ENCODE measurements at regions not wholly inside any gene's neighbourhood (a gene's known extent, or its start where the extent isn't known, plus 50 kb on each side); places are given as distances from the start of the nearest gene placed in this dataset.

DNA sequence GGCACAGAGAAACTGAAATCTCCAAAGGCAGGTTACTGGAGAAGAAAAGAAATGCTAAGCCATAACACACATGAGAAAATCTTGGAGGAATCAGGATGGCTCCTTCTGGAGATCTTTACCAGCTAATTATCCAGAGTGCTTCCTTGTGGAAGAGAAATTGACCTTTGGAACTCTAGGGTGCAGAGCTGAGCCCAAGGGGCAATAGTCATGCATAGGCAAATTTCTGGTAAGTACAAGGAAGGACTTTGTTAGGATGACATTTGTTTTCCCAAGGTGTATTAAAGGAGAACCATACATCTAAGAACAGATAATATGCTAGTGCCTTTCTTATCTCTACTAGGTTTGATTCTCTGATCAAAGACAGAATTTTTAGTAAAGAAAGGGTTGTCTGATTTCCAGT is 670.6 kb downstream of the DHX35 start:
- POLR2A ChIA-PET = no interaction called here
- H3K4me3 ChIP-seq (ENCODE audit: control insufficient read depth in 1 of 7, extremely low read depth in 1 of 7, insufficient read depth in 4 of 7, low read depth in 2 of 7, low read length in 6 of 7) = no peak overlapping the region

GRCh38 chr20:39632176-39632575 is 670.0 kb downstream of the DHX35 start:
- Histone ChIP-seq H3K9me3 (ENCODE audit: control extremely low read depth in 1 of 5, control insufficient read depth in 4 of 5, insufficient read depth in 2 of 5, low read depth in 1 of 5, low read length in 4 of 5) (no peaks in the 10 kb centered on the region), H3K4me1 (ENCODE audit: control extremely low read depth in 1 of 4, control insufficient read depth in 4 of 4, insufficient read depth in 4 of 4, low read length in 3 of 4) (no peaks in the 10 kb centered on the region), H3K27me3 (replicated peaks in 2 of 5; ENCODE audit: control insufficient read depth in 4 of 5, insufficient read depth in 5 of 5, low read length in 4 of 5) (no peaks in the 10 kb centered on the region), H3K27ac (ENCODE audit: insufficient read depth in 1 of 2, low read depth in 1 of 2, low read length in 2 of 2, poor library complexity in 1 of 2, severe bottlenecking in 2 of 2) (no peak overlapping the region), H3K36me3 (ENCODE audit: control insufficient read depth in 4 of 4, insufficient read depth in 4 of 4, low read length in 3 of 4) (no peaks in the 10 kb centered on the region), H3K4me3 (ENCODE audit: control insufficient read depth in 1 of 7, extremely low read depth in 1 of 7, insufficient read depth in 4 of 7, low read depth in 2 of 7, low read length in 6 of 7) (no peak overlapping the region)
- ChIA-PET CTCF (no interaction called here), POLR2A (interaction anchor here (0.6 kb wide), 1 partner anchor 49 kb away, joined by 3 read pairs; no protein-coding TSS in a partner anchor)
- DNase-seq = no peak

More for the DNA sequence above, 670.6 kb downstream of the DHX35 start:
- no peak for DNase-seq
- Histone ChIP-seq H3K27ac (ENCODE audit: insufficient read depth in 1 of 2, low read depth in 1 of 2, low read length in 2 of 2, poor library complexity in 1 of 2, severe bottlenecking in 2 of 2) (no peak overlapping the region), H3K9me3 (ENCODE audit: control extremely low read depth in 1 of 5, control insufficient read depth in 4 of 5, insufficient read depth in 2 of 5, low read depth in 1 of 5, low read length in 4 of 5) (no peaks in the 10 kb centered on the region), H3K36me3 (ENCODE audit: control insufficient read depth in 4 of 4, insufficient read depth in 4 of 4, low read length in 3 of 4) (no peaks in the 10 kb centered on the region), H3K4me1 (ENCODE audit: control extremely low read depth in 1 of 4, control insufficient read depth in 4 of 4, insufficient read depth in 4 of 4, low read length in 3 of 4) (no peaks in the 10 kb centered on the region), H3K27me3 (replicated peaks in 2 of 5; ENCODE audit: control insufficient read depth in 4 of 5, insufficient read depth in 5 of 5, low read length in 4 of 5) (no peaks in the 10 kb centered on the region)
- CTCF ChIA-PET = no interaction called here

DNA sequence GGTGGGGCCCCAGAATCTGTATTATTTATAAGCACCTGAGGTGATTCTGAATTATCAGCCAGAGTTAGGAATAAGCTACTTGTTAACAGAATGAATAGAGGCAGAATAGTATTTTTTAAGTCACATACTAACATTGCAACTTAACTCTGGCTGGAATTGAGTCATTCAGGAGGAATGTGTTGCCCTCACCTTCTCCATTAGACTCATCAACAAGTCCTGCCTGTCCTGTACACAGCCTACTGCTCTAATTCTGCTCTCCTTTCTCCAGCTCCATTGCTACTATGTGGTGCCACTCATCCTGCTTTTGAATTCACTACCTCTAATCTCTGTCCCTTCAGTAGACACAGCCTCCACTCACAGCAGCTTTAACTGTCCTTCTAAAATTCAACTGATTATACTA is 669.4 kb downstream of the DHX35 start:
- Histone ChIP-seq H3K4me1 (ENCODE audit: control extremely low read depth in 1 of 4, control insufficient read depth in 4 of 4, insufficient read depth in 4 of 4, low read length in 3 of 4) (no peaks in the 10 kb centered on the region), H3K27me3 (replicated peaks in 2 of 5; ENCODE audit: control insufficient read depth in 4 of 5, insufficient read depth in 5 of 5, low read length in 4 of 5) (no peaks in the 10 kb centered on the region), H3K27ac (ENCODE audit: insufficient read depth in 1 of 2, low read depth in 1 of 2, low read length in 2 of 2, poor library complexity in 1 of 2, severe bottlenecking in 2 of 2) (no peak overlapping the region), H3K9me3 (ENCODE audit: control extremely low read depth in 1 of 5, control insufficient read depth in 4 of 5, insufficient read depth in 2 of 5, low read depth in 1 of 5, low read length in 4 of 5) (no peaks in the 10 kb centered on the region), H3K36me3 (ENCODE audit: control insufficient read depth in 4 of 4, insufficient read depth in 4 of 4, low read length in 3 of 4) (no peaks in the 10 kb centered on the region), H3K4me3 (ENCODE audit: control insufficient read depth in 1 of 7, extremely low read depth in 1 of 7, insufficient read depth in 4 of 7, low read depth in 2 of 7, low read length in 6 of 7) (no peak overlapping the region)
- ChIA-PET CTCF (no interaction called here), POLR2A (no interaction called here)
- no peak for DNase-seq

GRCh38 chr20:39630215-39630908 is 668.2 kb downstream of the DHX35 start:
- ChIA-PET CTCF (no interaction called here), POLR2A (no interaction called here)
- H3K9me3 ChIP-seq (ENCODE audit: control extremely low read depth in 1 of 5, control insufficient read depth in 4 of 5, insufficient read depth in 2 of 5, low read depth in 1 of 5, low read length in 4 of 5) = no peaks in the 10 kb centered on the region
- H3K27me3 ChIP-seq (replicated peaks in 2 of 5; ENCODE audit: control insufficient read depth in 4 of 5, insufficient read depth in 5 of 5, low read length in 4 of 5) = no peaks in the 10 kb centered on the region
- no peaks in the 10 kb centered on the region for H3K36me3 ChIP-seq (ENCODE audit: control insufficient read depth in 4 of 4, insufficient read depth in 4 of 4, low read length in 3 of 4)
- DNase-seq = no peak
- WGBS (ENCODE audit: insufficient coverage) = 95% methylated on average over 4 of the region's 4 CpGs
- H3K4me1 ChIP-seq (ENCODE audit: control extremely low read depth in 1 of 4, control insufficient read depth in 4 of 4, insufficient read depth in 4 of 4, low read length in 3 of 4) = no peaks in the 10 kb centered on the region
- no peak overlapping the region for H3K27ac ChIP-seq (ENCODE audit: insufficient read depth in 1 of 2, low read depth in 1 of 2, low read length in 2 of 2, poor library complexity in 1 of 2, severe bottlenecking in 2 of 2)
- no peak overlapping the region for H3K4me3 ChIP-seq (ENCODE audit: control insufficient read depth in 1 of 7, extremely low read depth in 1 of 7, insufficient read depth in 4 of 7, low read depth in 2 of 7, low read length in 6 of 7)

- WGBS (ENCODE audit: insufficient coverage) = no CpG with 5 or more reads among the region's 1 CpG
- Histone ChIP-seq H3K36me3 (ENCODE audit: control insufficient read depth in 4 of 4, insufficient read depth in 4 of 4, low read length in 3 of 4) (no peaks in the 10 kb centered on the region), H3K27ac (ENCODE audit: insufficient read depth in 1 of 2, low read depth in 1 of 2, low read length in 2 of 2, poor library complexity in 1 of 2, severe bottlenecking in 2 of 2) (no peak overlapping the region), H3K4me3 (ENCODE audit: control insufficient read depth in 1 of 7, extremely low read depth in 1 of 7, insufficient read depth in 4 of 7, low read depth in 2 of 7, low read length in 6 of 7) (no peak overlapping the region), H3K4me1 (ENCODE audit: control extremely low read depth in 1 of 4, control insufficient read depth in 4 of 4, insufficient read depth in 4 of 4, low read length in 3 of 4) (no peaks in the 10 kb centered on the region), H3K27me3 (replicated peaks in 2 of 5; ENCODE audit: control insufficient read depth in 4 of 5, insufficient read depth in 5 of 5, low read length in 4 of 5) (no peaks in the 10 kb centered on the region), H3K9me3 (ENCODE audit: control extremely low read depth in 1 of 5, control insufficient read depth in 4 of 5, insufficient read depth in 2 of 5, low read depth in 1 of 5, low read length in 4 of 5) (no peaks in the 10 kb centered on the region)
- ChIA-PET CTCF (no interaction called here), POLR2A (no interaction called here)
- DNase-seq = no peak
These were observed 665.6 kb downstream of the DHX35 start for GRCh38 chr20:39627765-39628164.

DNA sequence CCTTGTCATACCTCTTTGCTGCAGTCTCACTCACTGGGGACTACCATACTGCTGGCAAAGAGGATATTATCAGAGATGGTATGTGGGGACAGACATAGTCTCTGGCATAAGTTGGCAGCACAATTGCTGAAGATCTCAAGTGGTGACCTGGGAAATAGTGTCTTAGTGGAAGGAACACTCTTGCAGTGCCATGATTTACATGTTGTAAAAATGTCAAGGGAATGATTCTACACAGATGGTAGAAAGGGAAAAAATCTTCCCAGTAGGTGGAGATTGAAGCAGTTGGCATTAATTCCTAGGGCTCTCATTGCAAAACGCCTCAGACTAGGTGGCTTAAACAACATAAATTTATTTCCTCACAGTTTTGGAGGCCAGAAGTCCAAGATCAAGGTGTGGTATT is 662.2 kb downstream of the DHX35 start:
- no peaks in the 10 kb centered on the region for H3K36me3 ChIP-seq (ENCODE audit: control insufficient read depth in 4 of 4, insufficient read depth in 4 of 4, low read length in 3 of 4)
- CTCF ChIA-PET = no interaction called here
- DNase-seq = no peak
- H3K4me3 ChIP-seq (ENCODE audit: control insufficient read depth in 1 of 7, extremely low read depth in 1 of 7, insufficient read depth in 4 of 7, low read depth in 2 of 7, low read length in 6 of 7) = no peak overlapping the region
- H3K4me1 ChIP-seq (ENCODE audit: control extremely low read depth in 1 of 4, control insufficient read depth in 4 of 4, insufficient read depth in 4 of 4, low read length in 3 of 4) = no peaks in the 10 kb centered on the region
- no peaks in the 10 kb centered on the region for H3K9me3 ChIP-seq (ENCODE audit: control extremely low read depth in 1 of 5, control insufficient read depth in 4 of 5, insufficient read depth in 2 of 5, low read depth in 1 of 5, low read length in 4 of 5)
- no peak overlapping the region for H3K27ac ChIP-seq (ENCODE audit: insufficient read depth in 1 of 2, low read depth in 1 of 2, low read length in 2 of 2, poor library complexity in 1 of 2, severe bottlenecking in 2 of 2)
- POLR2A ChIA-PET = no interaction called here
- no peaks in the 10 kb centered on the region for H3K27me3 ChIP-seq (replicated peaks in 2 of 5; ENCODE audit: control insufficient read depth in 4 of 5, insufficient read depth in 5 of 5, low read length in 4 of 5)
- WGBS (ENCODE audit: insufficient coverage) = no CpG with 5 or more reads among the region's 1 CpG

- DNase-seq = no peak
- WGBS (ENCODE audit: insufficient coverage) = 51% methylated on average over 2 of the region's 2 CpGs
- H3K36me3 ChIP-seq (ENCODE audit: control insufficient read depth in 4 of 4, insufficient read depth in 4 of 4, low read length in 3 of 4) = no peaks in the 10 kb centered on the region
- H3K27ac ChIP-seq (ENCODE audit: insufficient read depth in 1 of 2, low read depth in 1 of 2, low read length in 2 of 2, poor library complexity in 1 of 2, severe bottlenecking in 2 of 2) = no peak overlapping the region
- no peaks in the 10 kb centered on the region for H3K9me3 ChIP-seq (ENCODE audit: control extremely low read depth in 1 of 5, control insufficient read depth in 4 of 5, insufficient read depth in 2 of 5, low read depth in 1 of 5, low read length in 4 of 5)
- H3K4me3 ChIP-seq (ENCODE audit: control insufficient read depth in 1 of 7, extremely low read depth in 1 of 7, insufficient read depth in 4 of 7, low read depth in 2 of 7, low read length in 6 of 7) = no peak overlapping the region
- no peaks in the 10 kb centered on the region for H3K27me3 ChIP-seq (replicated peaks in 2 of 5; ENCODE audit: control insufficient read depth in 4 of 5, insufficient read depth in 5 of 5, low read length in 4 of 5)
- ChIA-PET CTCF (no interaction called here), POLR2A (no interaction called here)
- no peaks in the 10 kb centered on the region for H3K4me1 ChIP-seq (ENCODE audit: control extremely low read depth in 1 of 4, control insufficient read depth in 4 of 4, insufficient read depth in 4 of 4, low read length in 3 of 4)
These were observed 661.6 kb downstream of the DHX35 start for GRCh38 chr20:39623584-39624234.

All from common myeloid progenitor, CD34-positive (primary cell).